Sigmoid colon (tissue), 3 donors: ENCODE measurements at regions not wholly inside any gene's neighbourhood (a gene's known extent, or its start where the extent isn't known, plus 50 kb on each side); places are given as distances from the start of the nearest gene placed in this dataset.

Experiments
- CTCF ChIP-seq, 4 experiments: fragments of 450-650 bp in 3 of 4; fragments of 200-600 bp in 1 of 4; IDR thresholded peaks; one replicate each; pipeline ENCODE4 v1.5.1; 2016 to 2019; ENCODE audit warnings: antibody characterized with exemption in 4 of 4, mild to moderate bottlenecking in 3 of 4, moderate library complexity in 2 of 4
- POLR2A ChIP-seq, 2 donors: fragments of 450-650 bp; IDR thresholded peaks; one replicate each; pipeline ENCODE4 v1.6.1; 2016; ENCODE audit warnings: antibody characterized with exemption in 2 of 2, mild to moderate bottlenecking in 2 of 2, moderate library complexity in 2 of 2

DNA sequence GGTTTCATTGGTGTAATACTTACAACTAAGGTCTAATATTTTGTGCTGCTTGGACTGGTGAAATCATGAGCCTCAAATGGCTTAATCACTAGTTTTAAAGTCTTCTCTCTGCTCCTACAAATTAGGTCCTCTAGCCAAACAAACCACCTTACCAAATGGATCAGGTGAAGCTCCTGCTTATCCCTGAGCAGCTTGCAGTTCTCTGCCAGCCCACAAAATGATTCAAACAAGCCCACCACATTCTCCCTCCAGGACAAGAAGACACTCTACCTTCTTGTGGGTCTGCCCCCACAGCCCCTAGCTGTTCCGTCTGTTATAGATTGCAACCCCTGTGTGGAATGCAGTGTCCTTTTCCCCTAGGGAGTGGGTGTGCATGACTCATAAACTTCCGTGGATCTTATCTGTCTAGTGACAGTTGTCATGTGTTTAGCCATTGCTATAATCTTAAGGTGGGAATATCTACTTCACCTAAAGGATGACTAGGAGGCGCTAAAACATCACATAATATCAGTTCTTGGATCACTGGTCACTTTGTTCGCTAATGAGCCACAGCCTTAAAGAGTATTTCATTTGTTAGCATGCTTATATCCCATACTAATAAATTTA lies 940.5 kb upstream of the MANEA start:
- TF ChIP-seq CTCF (IDR thresholded peaks at IDR 0.05) (no peak), POLR2A (IDR thresholded peaks at IDR 0.05) (no peak)
